SK-N-SH treated with all-trans-retinoic acid at 6 μM for 48 hours (cell line): ENCODE measurements at regions not wholly inside any gene's neighbourhood (a gene's known extent, or its start where the extent isn't known, plus 50 kb on each side); places are given as distances from the start of the nearest gene placed in this dataset.

Source experiments
- ATAC-seq: fragments of 200-7000 bp; cut with Tn5 transposase; 3 replicates; pipeline ENCODE4 v1.9.1; 2020; ENCODE audit warnings: mild to moderate bottlenecking, moderate library complexity
- BACH2 ChIP-seq: fragments of 250-450 bp; sonication (Bioruptor Pico); IDR thresholded peaks from 2 replicates; pipeline ENCODE4 v1.9.0; 2021; ENCODE audit warnings: mild to moderate bottlenecking, borderline replicate concordance
- CREB5 ChIP-seq: fragments of 250-450 bp; sonication (Bioruptor Pico); IDR thresholded peaks from 2 replicates; pipeline ENCODE4 v1.5.1; 2020; ENCODE audit warnings: low read depth, mild to moderate bottlenecking, moderate library complexity
- CSDC2 ChIP-seq: fragments of 250-450 bp; sonication (Bioruptor Pico); IDR thresholded peaks from 2 replicates; pipeline ENCODE4 v1.5.0; 2020; ENCODE audit warnings: mild to moderate bottlenecking, moderate library complexity
- CSRNP3 ChIP-seq: fragments of 250-450 bp; sonication (Bioruptor Pico); IDR thresholded peaks from 2 replicates; pipeline ENCODE4 v1.5.1; 2021; ENCODE audit warnings: mild to moderate bottlenecking, moderate library complexity
- ESRRG ChIP-seq: fragments of 250-450 bp; sonication (Bioruptor Pico); IDR thresholded peaks from 2 replicates; pipeline ENCODE4 v1.6.1; 2021; ENCODE audit warnings: mild to moderate bottlenecking
- GLIS3 ChIP-seq: fragments of 250-450 bp; sonication (Bioruptor Pico); IDR thresholded peaks from 2 replicates; pipeline ENCODE4 v1.5.0; 2020; ENCODE audit warnings: mild to moderate bottlenecking, moderate library complexity
- ISL1 ChIP-seq: fragments of 250-450 bp; sonication (Bioruptor Pico); IDR thresholded peaks from 2 replicates; pipeline ENCODE4 v2.1.2; 2022; ENCODE audit warnings: mild to moderate bottlenecking, moderate library complexity
- OSR1 ChIP-seq: fragments of 250-450 bp; sonication (Bioruptor Pico); IDR thresholded peaks from 2 replicates; pipeline ENCODE4 v1.8.0; 2022; ENCODE audit warnings: moderate library complexity, mild to moderate bottlenecking, inconsistent platforms
- PATZ1 ChIP-seq: fragments of 250-450 bp; sonication (Bioruptor Pico); IDR thresholded peaks from 2 replicates; pipeline ENCODE4 v1.8.0; 2020; ENCODE audit warnings: mild to moderate bottlenecking, moderate library complexity, borderline replicate concordance
- PPARA ChIP-seq: fragments of 250-450 bp; sonication (Bioruptor Pico); IDR thresholded peaks from 2 replicates; pipeline ENCODE4 v1.5.0; 2020; ENCODE audit warnings: mild to moderate bottlenecking, borderline replicate concordance
- RARB ChIP-seq: fragments of 250-450 bp; sonication (Bioruptor Pico); IDR thresholded peaks from 2 replicates; pipeline ENCODE4 v1.8.0; 2021; ENCODE audit warnings: mild to moderate bottlenecking, moderate library complexity
- SNAI2 ChIP-seq: fragments of 250-450 bp; sonication (Bioruptor Pico); IDR thresholded peaks from 2 replicates; pipeline ENCODE4 v1.5.0; 2020; ENCODE audit warnings: mild to moderate bottlenecking, moderate library complexity
- TCF4 ChIP-seq: fragments of 250-450 bp; sonication (Bioruptor Pico); IDR thresholded peaks from 2 replicates; pipeline ENCODE4 v1.8.0; 2021; ENCODE audit warnings: mild to moderate bottlenecking, moderate library complexity, borderline replicate concordance
- TOX ChIP-seq: fragments of 250-450 bp; sonication (Bioruptor Pico); IDR thresholded peaks from 2 replicates; pipeline ENCODE4 v1.8.0; 2021; ENCODE audit warnings: mild to moderate bottlenecking, moderate library complexity, borderline replicate concordance
- TSHZ2 ChIP-seq: fragments of 250-450 bp; sonication (Bioruptor Pico); IDR thresholded peaks from 2 replicates; pipeline ENCODE4 v1.5.0; 2020; ENCODE audit warnings: mild to moderate bottlenecking, moderate library complexity
- ZC3H10 ChIP-seq: fragments of 250-450 bp; sonication (Bioruptor Pico); IDR thresholded peaks from 2 replicates; pipeline ENCODE4 v1.5.1; 2021; ENCODE audit warnings: mild to moderate bottlenecking, moderate library complexity
- ZFP3 ChIP-seq: fragments of 250-450 bp; sonication (Bioruptor Pico); IDR thresholded peaks from 2 replicates; pipeline ENCODE4 v1.5.0; 2020; ENCODE audit warnings: mild to moderate bottlenecking, moderate library complexity
- ZFP30 ChIP-seq: fragments of 450-650 bp; formaldehyde crosslinking; IDR thresholded peaks from 2 replicates; pipeline ENCODE4 v1.5.0; 2022; ENCODE audit warnings: mild to moderate bottlenecking, moderate library complexity
- ZNF565 ChIP-seq: fragments of 450-650 bp; formaldehyde crosslinking; conservative IDR thresholded peaks from 2 replicates; pipeline ENCODE4 v1.5.0; 2020; ENCODE audit warnings: low read depth, mild to moderate bottlenecking, moderate library complexity
- ZNF70 ChIP-seq: fragments of 450-650 bp; formaldehyde crosslinking; IDR thresholded peaks from 2 replicates; pipeline ENCODE4 v1.5.0; 2020; ENCODE audit warnings: mild to moderate bottlenecking, moderate library complexity

- TF ChIP-seq RARB (CRISPR knock-in tag) (no peak), ESRRG (CRISPR knock-in tag) (no peak), ZNF70 (CRISPR knock-in tag) (no peak), PATZ1 (no peak), ISL1 (CRISPR knock-in tag) (no peak), ZFP30 (no peak), OSR1 (no peak), TOX (CRISPR knock-in tag) (no peak), PPARA (CRISPR knock-in tag) (no peak), GLIS3 (no peak), ZFP3 (CRISPR knock-in tag) (no peak), ZNF565 (CRISPR knock-in tag) (no peak), CREB5 (CRISPR knock-in tag) (no peak), TSHZ2 (CRISPR knock-in tag) (no peak), BACH2 (CRISPR knock-in tag) (no peak), SNAI2 (CRISPR knock-in tag) (no peak), CSDC2 (CRISPR knock-in tag) (no peak), ZC3H10 (CRISPR knock-in tag) (no peak), CSRNP3 (CRISPR knock-in tag) (no peak), TCF4 (no peak)
- ATAC-seq = no peak
These were observed 61.0 kb downstream of the BEX3 start for GRCh38 chrX:103437147-103437873.

GRCh38 chrX:103439161-103439560 is 62.8 kb downstream of the BEX3 start:
- no peak for ATAC-seq
- TF ChIP-seq CREB5 (CRISPR knock-in tag) = no peak
- TF ChIP-seq ZFP30 = no peak
- TF ChIP-seq RARB (CRISPR knock-in tag) = no peak
- TF ChIP-seq ISL1 (CRISPR knock-in tag) = no peak

GRCh38 chrX:103440621-103441020 is 64.3 kb downstream of the BEX3 start:
- no peak for TF ChIP-seq ZNF565 (CRISPR knock-in tag)
- no peak for TF ChIP-seq TCF4
- TF ChIP-seq, all 23 proteins: peak for 0
- no peak for ATAC-seq
